Stomach (tissue), 4 donors: ENCODE measurements at regions not wholly inside any gene's neighbourhood (a gene's known extent, or its start where the extent isn't known, plus 50 kb on each side); places are given as distances from the start of the nearest gene placed in this dataset.

Experiments
- CTCF ChIP-seq, 7 experiments: fragments of 450-650 bp in 4 of 7; fragments of 200-600 bp in 3 of 7; sonication (generic) in 3 of 7; IDR thresholded peaks; one replicate each; pipeline ENCODE4 v1.5.1; 2016 to 2019; ENCODE audit warnings: antibody characterized with exemption in 7 of 7, control low read depth in 2 of 7, mild to moderate bottlenecking in 1 of 7
- POLR2AphosphoS5 ChIP-seq, 3 donors: sonication (generic); formaldehyde crosslinking; IDR thresholded peaks; one replicate each; pipeline ENCODE4 v1.6.1; 2016; ENCODE audit warnings: antibody characterized with exemption in 3 of 3

GRCh38 chr10:10520491-10521385 lies 496.9 kb upstream of the CELF2 start:
- TF ChIP-seq CTCF (IDR thresholded peaks at IDR 0.05) (no peak), POLR2AphosphoS5 (IDR thresholded peaks at IDR 0.05) (no peak)
